Upper lobe of right lung (tissue), 1 donor: ENCODE measurements at regions not wholly inside any gene's neighbourhood (a gene's known extent, or its start where the extent isn't known, plus 50 kb on each side); places are given as distances from the start of the nearest gene placed in this dataset.
A peak's percentile ranks its signal among the peaks of the same experiment; 100 is the strongest.
"Not testable (repeated sequence)": the region's sequence is repeated elsewhere in the genome, so short reads cannot be mapped to it uniquely, and the experiment has no call there.

Experiments
- ATAC-seq: fragments of 200-7000 bp; cut with Tn5 transposase; one replicate; pipeline ENCODE4 v1.9.1; 2020; ENCODE audit warnings: mild to moderate bottlenecking, moderate library complexity
- DNase-seq: peaks from one replicate; pipeline ENCODE4 v3.0.0-alpha.2; 2020
- H3K27ac ChIP-seq: fragments of 200-600 bp; one replicate; pipeline ENCODE4 v1.8.0; 2022
- H3K27me3 ChIP-seq: fragments of 200-600 bp; one replicate; pipeline ENCODE4 v1.8.0; 2022; ENCODE audit warnings: mild to moderate bottlenecking
- H3K36me3 ChIP-seq: fragments of 200-600 bp; one replicate; pipeline ENCODE4 v1.8.0; 2022
- H3K4me1 ChIP-seq: fragments of 200-600 bp; one replicate; pipeline ENCODE4 v1.8.0; 2022
- H3K4me3 ChIP-seq: fragments of 200-600 bp; one replicate; pipeline ENCODE4 v1.8.0; 2022; ENCODE audit warnings: mild to moderate bottlenecking
- H3K9me3 ChIP-seq: fragments of 200-600 bp; one replicate; pipeline ENCODE4 v1.8.0; 2022
- CTCF ChIP-seq: fragments of 200-600 bp; IDR thresholded peaks from one replicate; pipeline ENCODE4 v1.8.0; 2022; ENCODE audit warnings: antibody characterized with exemption
- intact Hi-C: fragments of 100-400 bp; cut with DNase I; formaldehyde crosslinking; loops from one replicate; pipeline ENCODE4 v1.11.0; 2022
- donor health status: DM: no; HTN: yes; CAD: no; lungs with severe emphysema.

GRCh38 chr7:1354661-1355567, 104.4 kb downstream of the MICALL2 start:
- peak; percentile 7 for ATAC-seq
- H3K9me3 ChIP-seq: no peaks in the 10 kb centered on the region
- H3K27me3 ChIP-seq: peaks cover 45% of the 10 kb centered on the region
- no peak overlapping the region for H3K27ac ChIP-seq
- no peaks in the 10 kb centered on the region for H3K4me1 ChIP-seq
- H3K4me3 ChIP-seq: no peak overlapping the region
- no peak for TF ChIP-seq CTCF
- intact Hi-C loops: no loop called here
- no peaks in the 10 kb centered on the region for H3K36me3 ChIP-seq
- DNase-seq: peak; percentile 40

DNA sequence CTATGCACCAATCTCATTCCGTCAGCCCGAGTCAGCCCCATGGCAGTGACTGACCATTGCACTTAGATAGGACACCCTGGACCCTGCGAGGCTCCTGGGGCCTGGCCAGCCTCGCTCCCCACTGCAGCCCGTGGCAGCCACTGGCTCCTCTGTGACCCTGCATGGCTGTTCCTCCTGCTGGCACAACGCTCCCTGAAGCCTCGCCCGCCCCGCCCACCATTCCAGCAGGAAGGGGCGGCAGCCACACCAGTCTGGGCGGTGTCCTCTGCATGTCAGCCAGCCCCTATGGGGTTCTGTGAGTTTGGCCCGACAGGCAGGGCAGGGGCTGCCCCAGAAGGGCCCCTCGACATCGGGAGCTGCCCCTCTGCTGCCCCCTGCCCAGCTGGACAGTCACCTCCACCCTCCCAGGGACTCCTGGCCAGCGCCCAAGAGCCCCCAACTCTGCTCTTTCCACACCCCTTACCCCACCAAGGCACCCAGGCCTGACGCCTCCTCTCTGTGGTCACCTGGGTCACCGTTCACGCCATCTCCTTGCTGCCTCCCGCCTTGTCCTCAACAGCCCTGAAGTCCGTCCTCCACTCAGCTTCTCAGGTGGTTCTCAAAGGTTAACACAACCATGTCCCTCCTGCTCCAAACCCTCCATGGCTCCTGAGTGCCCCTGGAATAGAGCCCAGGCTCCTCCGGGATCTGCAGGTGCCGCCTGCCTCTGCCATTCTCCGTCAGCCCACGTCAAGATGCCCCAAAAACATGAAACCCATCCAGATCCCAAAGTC, 103.5 kb downstream of the MICALL2 start:
- H3K4me3 ChIP-seq: no peak overlapping the region
- ATAC-seq: no peak
- no peaks in the 10 kb centered on the region for H3K9me3 ChIP-seq
- TF ChIP-seq CTCF: no peak
- no peaks in the 10 kb centered on the region for H3K4me1 ChIP-seq
- peaks cover 45% of the 10 kb centered on the region for H3K27me3 ChIP-seq
- peak; percentile 63 for DNase-seq
- intact Hi-C loops: no loop called here
- H3K27ac ChIP-seq: no peak overlapping the region
- no peaks in the 10 kb centered on the region for H3K36me3 ChIP-seq

- H3K4me1 ChIP-seq, DNase-seq, H3K4me3 ChIP-seq, H3K9me3 ChIP-seq, H3K36me3 ChIP-seq, H3K27ac ChIP-seq, intact Hi-C loops, ATAC-seq: not testable (repeated sequence)
- H3K27me3 ChIP-seq: peaks cover 38% of the 10 kb centered on the region
These were observed 102.4 kb downstream of the MICALL2 start for GRCh38 chr7:1356853-1357252.

- H3K27ac ChIP-seq, ATAC-seq, H3K4me3 ChIP-seq, H3K4me1 ChIP-seq, H3K9me3 ChIP-seq, DNase-seq, H3K36me3 ChIP-seq, intact Hi-C loops: not testable (repeated sequence)
- H3K27me3 ChIP-seq: peaks cover 35% of the 10 kb centered on the region
These were observed 102.0 kb downstream of the MICALL2 start for GRCh38 chr7:1357260-1357600.

- Histone ChIP-seq H3K4me3 (no peak overlapping the region), H3K9me3 (no peaks in the 10 kb centered on the region), H3K36me3 (no peaks in the 10 kb centered on the region), H3K4me1 (no peaks in the 10 kb centered on the region), H3K27ac (no peak overlapping the region), H3K27me3 (peaks cover 29% of the 10 kb centered on the region)
- TF ChIP-seq CTCF: no peak
- peak; percentile 55 for DNase-seq
- no peak for ATAC-seq
- intact Hi-C loops: no loop called here
These were observed 101.5 kb downstream of the MICALL2 start for GRCh38 chr7:1357601-1358271.

GRCh38 chr7:1358376-1359050, 100.8 kb downstream of the MICALL2 start:
- H3K27me3 ChIP-seq: peaks cover 23% of the 10 kb centered on the region
- no peaks in the 10 kb centered on the region for H3K9me3 ChIP-seq
- no peaks in the 10 kb centered on the region for H3K4me1 ChIP-seq
- no peak overlapping the region for H3K27ac ChIP-seq
- DNase-seq (peak; percentile 50), ATAC-seq (no peak)
- no peak for TF ChIP-seq CTCF
- intact Hi-C loops: no loop called here
- no peak overlapping the region for H3K4me3 ChIP-seq
- H3K36me3 ChIP-seq: no peaks in the 10 kb centered on the region
